ENCODE measurements at regions not wholly inside any gene's neighbourhood (a gene's known extent, or its start where the extent isn't known, plus 50 kb on each side); places are given as distances from the start of the nearest gene placed in this dataset.

- Histone ChIP-seq H3K79me2 (ENCODE audit: insufficient read depth, low read length) (no peaks in the 10 kb centered on the region), H3K36me3 (replicated peaks in 1 of 2; ENCODE audit: control insufficient read depth in 1 of 2, insufficient read depth in 2 of 2, low read length in 2 of 2) (no peaks in the 10 kb centered on the region), H3K27me3 (ENCODE audit: control insufficient read depth in 1 of 2, insufficient read depth in 2 of 2, low read length in 2 of 2) (no peaks in the 10 kb centered on the region), H3K4me2 (ENCODE audit: low read depth, low read length) (no peak overlapping the region), H3K9ac (ENCODE audit: insufficient read depth, low read depth, low read length) (no peak overlapping the region), H4K20me1 (ENCODE audit: insufficient read depth, low read length) (no peaks in the 10 kb centered on the region), H3K9me3 (ENCODE audit: low read length) (no peaks in the 10 kb centered on the region), H3K27ac (ENCODE audit: extremely low read length, insufficient read depth, low read length) (no peak overlapping the region), H2AFZ (ENCODE audit: low read length) (no peak overlapping the region), H3K4me3 (replicated peaks in 1 of 3; ENCODE audit: insufficient read depth in 1 of 3, low read depth in 2 of 3, low read length in 3 of 3) (no peak overlapping the region), H3K4me1 (ENCODE audit: insufficient read depth, low read length) (no peaks in the 10 kb centered on the region)
- no peak for ATAC-seq
- CTCF ChIA-PET (ENCODE audit: low intra/inter-chr PET ratio, low total read pairs) = no interaction called here
- intact Hi-C loops (cut with micrococcal nuclease; ENCODE audit: unreplicated experiment) = no loop called here
- no peak for FAIRE-seq
- no TSS peak for BruUV-seq (replicated peaks)
- in situ Hi-C loops (cut with HindIII; ENCODE audit: extremely low pct_ligation_motif_present, low pct_unique_long_range_greater_than_20kb) = no loop called here
- DNase-seq (ENCODE audit: low spot score) = no peak
- 53% methylated on average over 7 of the region's 8 CpGs for WGBS (ENCODE audit: low lambda C conversion rate)
- POLR2A ChIA-PET = no interaction called here
- no peak for TF ChIP-seq TBX2 (CRISPR knock-in tag; IDR thresholded peaks at IDR 0.05; ENCODE audit: borderline replicate concordance)
- no peak for TF ChIP-seq ZSCAN12 (CRISPR knock-in tag; IDR thresholded peaks at IDR 0.05)
- TF ChIP-seq MTA1 (CRISPR knock-in tag; IDR thresholded peaks at IDR 0.05; ENCODE audit: borderline replicate concordance) = no peak
- no peak for TF ChIP-seq ZFP62 (CRISPR knock-in tag; IDR thresholded peaks at IDR 0.05)
- no peak for TF ChIP-seq ZNF343 (CRISPR knock-in tag; IDR thresholded peaks at IDR 0.05)
- TF ChIP-seq ZNF839 (CRISPR knock-in tag; IDR thresholded peaks at IDR 0.05; ENCODE audit: borderline replicate concordance) = no peak
These were observed 82.7 kb upstream of the PDZD8 start for GRCh38 chr10:117457932-117458331.

GRCh38 chr10:117457071-117457810 is 82.0 kb upstream of the PDZD8 start:
- Histone ChIP-seq H3K4me2 (ENCODE audit: low read depth, low read length) (no peak overlapping the region), H3K4me1 (ENCODE audit: insufficient read depth, low read length) (no peaks in the 10 kb centered on the region), H3K9me3 (ENCODE audit: low read length) (no peaks in the 10 kb centered on the region), H3K9ac (ENCODE audit: insufficient read depth, low read depth, low read length) (no peak overlapping the region), H2AFZ (ENCODE audit: low read length) (no peak overlapping the region), H3K4me3 (replicated peaks in 1 of 3; ENCODE audit: insufficient read depth in 1 of 3, low read depth in 2 of 3, low read length in 3 of 3) (no peak overlapping the region), H3K27me3 (ENCODE audit: control insufficient read depth in 1 of 2, insufficient read depth in 2 of 2, low read length in 2 of 2) (no peaks in the 10 kb centered on the region), H3K36me3 (replicated peaks in 1 of 2; ENCODE audit: control insufficient read depth in 1 of 2, insufficient read depth in 2 of 2, low read length in 2 of 2) (no peaks in the 10 kb centered on the region), H3K79me2 (ENCODE audit: insufficient read depth, low read length) (no peaks in the 10 kb centered on the region), H4K20me1 (ENCODE audit: insufficient read depth, low read length) (no peaks in the 10 kb centered on the region), H3K27ac (ENCODE audit: extremely low read length, insufficient read depth, low read length) (no peak overlapping the region)
- intact Hi-C loops (cut with micrococcal nuclease; ENCODE audit: unreplicated experiment) (no loop called here), in situ Hi-C loops (cut with HindIII; ENCODE audit: extremely low pct_ligation_motif_present, low pct_unique_long_range_greater_than_20kb) (no loop called here)
- POLR2A ChIA-PET = no interaction called here
- BruUV-seq (replicated peaks) = no TSS peak
- WGBS (ENCODE audit: low lambda C conversion rate) = 64% methylated on average over 8 of the region's 11 CpGs
- no peak for FAIRE-seq
- CTCF ChIA-PET (ENCODE audit: low intra/inter-chr PET ratio, low total read pairs) = no interaction called here
- DNase-seq (ENCODE audit: low spot score) = no peak
- ATAC-seq = no peak; the same call in 2 of the 3 replicates
- TF ChIP-seq DMAP1 (CRISPR knock-in tag; IDR thresholded peaks at IDR 0.05) (no peak), TOPORS (CRISPR knock-in tag; IDR thresholded peaks at IDR 0.05) (no peak), AFF4 (CRISPR knock-in tag; IDR thresholded peaks at IDR 0.05) (no peak), ZNF512 (CRISPR knock-in tag; IDR thresholded peaks at IDR 0.05) (no peak), ZMAT3 (CRISPR knock-in tag; conservative IDR thresholded peaks at IDR 0.05) (no peak), ZNF260 (CRISPR knock-in tag; IDR thresholded peaks at IDR 0.05; ENCODE audit: borderline replicate concordance, low read depth) (no peak), STAT5B (CRISPR knock-in tag; IDR thresholded peaks at IDR 0.05) (no peak)

Measured in HepG2 (cell line).